ENCODE measurements at regions not wholly inside any gene's neighbourhood (a gene's known extent, or its start where the extent isn't known, plus 50 kb on each side); places are given as distances from the start of the nearest gene placed in this dataset.
"Not testable (repeated sequence)": the region's sequence is repeated elsewhere in the genome, so short reads cannot be mapped to it uniquely, and the experiment has no call there.

- Histone ChIP-seq H3K27ac (no peak overlapping the region), H3K9me3 (ENCODE audit: severe bottlenecking) (no peaks in the 10 kb centered on the region), H3K4me3 (ENCODE audit: low read depth, low read length) (no peak overlapping the region), H3K27me3 (ENCODE audit: insufficient read depth, low read depth, severe bottlenecking) (peaks cover 3% of the 10 kb centered on the region), H3K36me3 (no peaks in the 10 kb centered on the region)
- TF ChIP-seq CTCF (IDR thresholded peaks at IDR 0.05; ENCODE audit: low read depth, low read length) = no peak
- DNase-seq = no peak
Observed at GRCh38 chr3:6491768-6492167, 369.1 kb upstream of the GRM7 start.

GRCh38 chr3:6492306-6492705 lies 368.6 kb upstream of the GRM7 start:
- Histone ChIP-seq H3K4me3 (ENCODE audit: low read depth, low read length) (no peak overlapping the region), H3K27ac (no peak overlapping the region), H3K27me3 (ENCODE audit: insufficient read depth, low read depth, severe bottlenecking) (peaks cover 3% of the 10 kb centered on the region), H3K9me3 (ENCODE audit: severe bottlenecking) (no peaks in the 10 kb centered on the region), H3K36me3 (no peaks in the 10 kb centered on the region)
- DNase-seq = no peak
- TF ChIP-seq CTCF (IDR thresholded peaks at IDR 0.05; ENCODE audit: low read depth, low read length) = no peak

GRCh38 chr3:6498944-6499343 lies 362.0 kb upstream of the GRM7 start:
- not testable (repeated sequence) for H3K27ac ChIP-seq; DNase-seq; H3K9me3 ChIP-seq (ENCODE audit: severe bottlenecking); H3K4me3 ChIP-seq (ENCODE audit: low read depth, low read length); H3K27me3 ChIP-seq (ENCODE audit: insufficient read depth, low read depth, severe bottlenecking); H3K36me3 ChIP-seq

GRCh38 chr3:6504347-6504746 lies 356.6 kb upstream of the GRM7 start:
- no peak overlapping the region for H3K27ac ChIP-seq
- H3K36me3 ChIP-seq = no peaks in the 10 kb centered on the region
- TF ChIP-seq CTCF (IDR thresholded peaks at IDR 0.05; ENCODE audit: low read depth, low read length) = no peak
- DNase-seq = no peak
- H3K27me3 ChIP-seq (ENCODE audit: insufficient read depth, low read depth, severe bottlenecking) = peaks cover 16% of the 10 kb centered on the region
- no peak overlapping the region for H3K4me3 ChIP-seq (ENCODE audit: low read depth, low read length)
- H3K9me3 ChIP-seq (ENCODE audit: severe bottlenecking) = no peaks in the 10 kb centered on the region

GRCh38 chr3:6504834-6505233 lies 356.1 kb upstream of the GRM7 start:
- Histone ChIP-seq H3K9me3 (ENCODE audit: severe bottlenecking) (no peaks in the 10 kb centered on the region), H3K27ac (no peak overlapping the region), H3K4me3 (ENCODE audit: low read depth, low read length) (no peak overlapping the region), H3K27me3 (ENCODE audit: insufficient read depth, low read depth, severe bottlenecking) (peaks cover 18% of the 10 kb centered on the region), H3K36me3 (no peaks in the 10 kb centered on the region)
- TF ChIP-seq CTCF (IDR thresholded peaks at IDR 0.05; ENCODE audit: low read depth, low read length) = no peak
- no peak for DNase-seq

- Histone ChIP-seq H3K9me3 (ENCODE audit: severe bottlenecking) (no peaks in the 10 kb centered on the region), H3K36me3 (no peaks in the 10 kb centered on the region), H3K4me3 (ENCODE audit: low read depth, low read length) (no peak overlapping the region), H3K27ac (no peak overlapping the region), H3K27me3 (ENCODE audit: insufficient read depth, low read depth, severe bottlenecking) (peaks cover 20% of the 10 kb centered on the region)
- DNase-seq = no peak
- no peak for TF ChIP-seq CTCF (IDR thresholded peaks at IDR 0.05; ENCODE audit: low read depth, low read length)
Observed at GRCh38 chr3:6508410-6508759, 352.5 kb upstream of the GRM7 start.

Data from WERI-Rb-1 (cell line).